ENCODE measurements at regions not wholly inside any gene's neighbourhood (a gene's known extent, or its start where the extent isn't known, plus 50 kb on each side); places are given as distances from the start of the nearest gene placed in this dataset.

DNA sequence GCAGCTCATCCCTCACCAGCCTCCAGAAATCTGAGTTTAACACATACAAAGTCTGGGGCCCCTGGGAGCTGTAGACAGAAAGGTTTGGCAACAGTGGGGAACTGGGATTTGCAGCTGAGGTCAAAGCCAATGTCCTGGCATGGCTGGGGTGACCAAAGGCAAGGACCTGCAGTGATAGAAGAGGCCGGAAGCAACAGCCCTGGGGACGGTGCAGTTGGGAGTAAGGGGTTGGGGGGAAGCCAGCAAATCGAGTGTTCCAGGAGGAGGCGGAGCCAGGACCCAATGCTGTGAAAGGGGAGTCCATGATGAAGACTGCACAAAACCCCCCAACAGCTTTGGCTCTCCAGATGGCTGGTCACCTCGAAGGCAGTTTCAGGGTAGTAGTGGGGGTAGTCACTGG, 74.1 kb upstream of the SPATA12 start:
- in situ Hi-C loops (cut with MboI; ENCODE audit: low sequenced_read_pairs): loop anchor here (10.0 to 25.0 kb wide), 2 partner anchors 124 to 282 kb away; no protein-coding TSS in a partner anchor

DNA sequence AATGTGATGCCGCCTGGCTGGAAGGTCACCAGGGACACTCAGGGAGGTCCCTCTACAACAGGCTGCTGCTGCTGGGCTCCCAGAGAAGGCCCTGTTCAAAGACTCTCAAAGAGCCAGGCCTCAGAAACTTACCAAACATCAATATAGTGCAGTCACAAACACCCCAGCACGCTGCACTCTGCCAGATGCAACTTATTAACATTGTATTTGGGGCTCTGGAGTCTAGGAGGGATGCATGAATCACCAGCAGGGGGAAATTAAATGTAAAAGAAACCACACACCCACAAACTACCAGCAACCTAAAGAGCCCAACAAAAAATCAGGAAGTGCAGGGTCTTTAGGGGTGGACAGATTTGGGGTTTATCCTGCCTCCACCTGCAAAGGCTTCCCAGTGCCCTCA, 74.6 kb upstream of the SPATA12 start:
- in situ Hi-C loops (cut with MboI; ENCODE audit: low sequenced_read_pairs): loop anchor here (10.0 to 25.0 kb wide), 2 partner anchors 124 to 281 kb away; no protein-coding TSS in a partner anchor

DNA sequence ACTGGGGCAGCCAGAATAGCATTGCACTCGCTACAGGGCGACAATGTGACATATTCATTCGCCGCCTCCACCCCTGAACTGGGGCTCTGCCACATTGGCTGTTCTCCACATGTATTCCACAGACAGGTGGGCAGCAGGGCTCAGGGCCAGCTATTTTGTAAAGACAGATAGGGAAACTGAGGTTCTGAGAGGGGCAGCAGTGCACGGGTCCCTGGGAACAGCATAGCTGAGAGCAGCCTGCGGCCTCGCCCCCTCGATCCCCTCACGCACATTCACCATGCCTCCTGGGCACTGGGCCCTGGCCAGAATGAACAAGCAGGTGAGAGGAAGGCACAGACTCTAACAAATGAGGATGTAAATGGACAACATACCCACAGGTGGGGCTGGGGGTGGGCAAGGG, 75.0 kb upstream of the SPATA12 start:
- in situ Hi-C loops (cut with MboI; ENCODE audit: low sequenced_read_pairs): loop anchor here (10.0 to 25.0 kb wide), 2 partner anchors 123 to 281 kb away; no protein-coding TSS in a partner anchor

DNA sequence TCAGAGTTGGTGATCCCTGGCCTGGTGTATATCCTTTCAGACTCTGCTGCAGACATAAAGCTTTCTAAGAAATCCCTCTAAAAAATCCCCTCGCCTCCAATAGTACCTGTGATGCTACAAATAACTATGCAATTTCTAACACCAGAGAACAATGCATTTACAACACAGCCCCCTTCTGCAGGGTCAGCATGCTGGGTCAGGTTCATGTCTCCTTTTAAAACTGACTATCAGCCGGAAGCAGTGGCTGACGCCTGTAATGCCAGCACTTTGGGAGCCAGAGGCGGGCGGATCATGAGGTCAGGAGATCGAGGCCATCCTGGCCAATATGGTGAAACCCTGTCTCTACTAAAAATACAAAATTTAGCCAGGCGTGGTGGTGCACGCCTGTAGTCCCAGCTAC, 77.0 kb upstream of the SPATA12 start:
- in situ Hi-C loops (cut with MboI; ENCODE audit: low sequenced_read_pairs): loop anchor here (10.0 to 25.0 kb wide), 2 partner anchors 121 to 279 kb away; no protein-coding TSS in a partner anchor

DNA sequence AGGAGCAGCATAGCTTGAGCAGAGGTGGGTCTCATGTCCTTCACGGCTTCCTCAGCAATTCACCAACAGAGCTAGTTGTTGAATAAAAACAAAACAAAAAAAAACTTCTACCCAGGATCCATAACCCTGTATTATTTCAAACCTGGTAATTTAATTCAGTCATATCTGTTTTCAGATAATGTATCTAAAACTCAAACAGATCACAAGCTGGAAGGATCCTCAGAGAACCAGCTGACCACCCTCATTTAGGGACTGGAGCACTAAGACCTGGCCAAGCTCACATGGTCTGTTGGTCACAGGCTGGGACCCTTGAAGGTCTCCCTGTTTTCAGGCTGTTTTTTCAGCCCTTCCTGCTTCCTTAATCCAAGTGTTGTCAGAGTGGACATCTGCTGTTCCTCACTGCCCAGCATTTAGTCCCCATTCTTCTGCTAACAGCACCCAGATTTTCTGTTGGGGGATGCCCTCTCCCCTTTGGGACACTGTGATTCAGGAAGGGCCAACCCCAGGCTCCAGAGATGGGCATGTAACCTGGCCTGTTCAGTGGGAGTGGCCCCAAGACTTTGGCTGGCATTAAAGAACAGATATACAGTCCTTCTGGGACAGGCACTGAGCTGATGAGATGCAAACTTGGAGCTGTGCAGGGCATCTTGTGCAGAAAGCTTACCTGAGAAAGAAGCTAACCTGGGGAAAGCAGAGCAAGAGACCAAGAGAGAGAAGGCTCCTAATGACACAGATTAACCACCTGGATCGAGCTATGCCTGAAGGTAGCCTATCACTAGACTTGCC, 78.8 kb upstream of the SPATA12 start:
- in situ Hi-C loops (cut with MboI; ENCODE audit: low sequenced_read_pairs): loop anchor here (10.0 to 25.0 kb wide), 2 partner anchors 119 to 277 kb away; no protein-coding TSS in a partner anchor

DNA sequence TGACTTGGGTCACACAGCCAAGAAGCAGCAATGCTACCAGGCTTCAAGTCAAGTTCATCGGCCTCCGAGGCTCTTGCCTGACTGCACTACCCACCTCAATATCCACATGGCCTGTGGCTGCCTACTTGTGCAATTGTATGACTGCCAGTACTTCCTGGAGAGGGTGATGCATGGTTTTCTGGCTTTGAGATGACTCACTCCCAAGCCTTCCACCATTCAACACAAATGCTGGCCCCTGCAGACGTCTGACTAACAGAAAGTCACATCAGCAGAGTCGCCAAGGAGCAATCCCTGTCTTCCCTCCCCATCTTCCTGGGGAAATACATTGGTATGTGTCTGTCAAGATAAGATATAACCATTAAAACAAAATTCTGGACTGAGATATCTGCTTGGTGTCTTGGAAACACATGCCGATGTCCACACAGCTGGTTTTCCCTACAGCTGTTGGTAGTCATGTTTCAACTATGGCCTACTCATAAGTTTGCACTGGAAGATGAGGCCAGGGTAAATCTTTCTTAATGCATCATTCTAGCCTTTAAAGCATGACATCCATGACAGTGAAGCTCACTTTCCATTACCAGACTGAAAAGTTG, 79.6 kb upstream of the SPATA12 start:
- in situ Hi-C loops (cut with MboI; ENCODE audit: low sequenced_read_pairs): loop anchor here (10.0 to 25.0 kb wide), 2 partner anchors 119 to 276 kb away; no protein-coding TSS in a partner anchor

DNA sequence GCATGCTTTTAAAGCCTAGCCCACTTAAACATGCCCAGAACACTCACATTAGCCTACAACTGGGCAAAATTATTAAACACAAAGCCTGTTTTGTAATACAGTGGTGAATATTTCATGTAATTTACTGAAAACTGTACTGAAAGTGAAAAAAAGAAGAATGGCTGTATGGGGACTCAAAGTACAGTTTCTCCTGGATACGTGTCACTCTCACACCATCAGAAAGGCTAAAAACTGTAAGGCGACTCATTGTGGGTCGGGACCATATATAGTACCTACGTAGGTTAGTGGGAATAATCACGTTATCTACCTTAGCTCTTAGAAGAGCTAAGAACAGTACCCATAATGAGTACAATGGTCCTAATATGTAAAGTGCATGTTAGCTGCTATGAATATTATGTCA, 80.2 kb upstream of the SPATA12 start:
- in situ Hi-C loops (cut with MboI; ENCODE audit: low sequenced_read_pairs): loop anchor here (10.0 to 25.0 kb wide), 2 partner anchors 118 to 275 kb away; no protein-coding TSS in a partner anchor

DNA sequence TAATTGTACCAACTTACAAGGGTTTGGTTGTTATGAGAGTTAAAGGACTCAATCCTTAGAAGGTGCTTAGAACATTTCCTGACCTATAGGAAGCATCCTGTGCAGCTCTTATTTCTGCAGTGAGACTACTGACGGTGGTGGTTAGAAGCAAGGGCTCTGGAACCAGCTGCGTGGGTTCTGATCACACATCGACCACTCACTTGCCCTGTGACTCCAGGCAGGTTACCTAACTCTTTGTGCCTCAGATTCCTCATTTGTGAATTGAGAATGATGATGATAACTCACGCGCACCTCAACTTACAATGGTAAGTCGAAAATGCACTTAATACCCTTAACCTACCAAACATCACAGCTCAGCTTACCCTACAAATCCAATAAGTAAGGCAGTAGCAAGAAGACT, 80.7 kb upstream of the SPATA12 start:
- in situ Hi-C loops (cut with MboI; ENCODE audit: low sequenced_read_pairs): loop anchor here (10.0 to 25.0 kb wide), 2 partner anchors 117 to 275 kb away; no protein-coding TSS in a partner anchor

DNA sequence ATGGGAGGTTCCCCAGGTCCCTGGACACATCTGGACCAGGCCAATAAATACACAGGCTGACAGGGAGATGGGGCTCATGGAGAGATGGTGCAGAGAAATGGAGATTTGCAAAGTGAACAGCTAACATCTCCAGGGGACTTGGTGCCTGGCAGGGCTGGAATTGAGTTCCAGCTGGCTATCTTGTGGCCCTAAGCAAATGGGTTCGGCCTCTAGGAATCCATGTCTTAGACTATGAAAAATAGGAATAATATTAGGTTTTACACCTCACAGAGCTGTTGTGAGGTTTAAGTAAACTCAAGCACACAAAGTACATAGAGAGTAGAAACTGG, 82.9 kb upstream of the SPATA12 start:
- in situ Hi-C loops (cut with MboI; ENCODE audit: low sequenced_read_pairs): loop anchor here (25.0 kb wide), 1 partner anchor 115 kb away; no protein-coding TSS in a partner anchor

DNA sequence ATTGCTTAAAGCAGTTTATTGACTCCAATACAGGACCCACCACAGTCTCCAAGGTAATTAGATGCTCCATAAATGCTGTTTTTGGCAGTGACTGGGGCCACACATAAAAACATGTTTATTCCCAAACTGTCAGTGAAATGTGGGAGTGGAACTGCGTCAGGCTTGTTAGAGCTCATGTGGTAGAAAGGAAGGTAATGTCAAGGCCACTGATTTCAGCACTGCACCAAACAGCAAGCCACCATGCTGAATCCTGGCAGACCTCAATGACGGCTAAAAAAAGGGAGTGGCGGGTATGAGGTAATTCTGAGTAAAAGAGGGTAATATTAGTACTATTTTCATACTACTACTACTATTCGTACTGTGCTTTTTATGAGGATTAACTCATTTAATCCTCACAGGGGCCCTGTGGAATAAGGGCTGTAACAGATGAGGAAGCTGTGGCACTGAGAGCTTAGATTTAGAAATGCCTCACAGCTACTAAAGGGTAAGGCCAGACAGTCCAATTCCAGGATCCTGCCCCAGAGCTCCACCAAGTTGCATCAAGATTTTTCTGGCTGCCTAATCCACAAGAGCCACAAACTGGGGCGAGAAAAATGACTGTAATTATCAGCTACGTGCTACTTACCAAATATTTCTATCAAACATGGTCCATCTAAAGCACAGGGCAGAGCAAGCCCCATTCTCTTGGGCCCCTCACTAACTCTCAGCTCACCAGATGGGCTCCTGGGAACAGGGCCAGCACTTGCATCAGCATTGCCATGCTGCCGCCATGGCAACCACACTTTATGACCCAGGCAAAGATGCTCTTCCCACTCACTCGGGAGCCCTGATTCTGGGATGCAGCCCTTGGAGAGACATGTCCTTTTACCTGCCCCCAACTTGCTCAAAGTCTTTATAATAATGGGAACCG, 83.6 kb upstream of the SPATA12 start:
- in situ Hi-C loops (cut with MboI; ENCODE audit: low sequenced_read_pairs): loop anchor here (25.0 kb wide), 1 partner anchor 115 kb away; no protein-coding TSS in a partner anchor

DNA sequence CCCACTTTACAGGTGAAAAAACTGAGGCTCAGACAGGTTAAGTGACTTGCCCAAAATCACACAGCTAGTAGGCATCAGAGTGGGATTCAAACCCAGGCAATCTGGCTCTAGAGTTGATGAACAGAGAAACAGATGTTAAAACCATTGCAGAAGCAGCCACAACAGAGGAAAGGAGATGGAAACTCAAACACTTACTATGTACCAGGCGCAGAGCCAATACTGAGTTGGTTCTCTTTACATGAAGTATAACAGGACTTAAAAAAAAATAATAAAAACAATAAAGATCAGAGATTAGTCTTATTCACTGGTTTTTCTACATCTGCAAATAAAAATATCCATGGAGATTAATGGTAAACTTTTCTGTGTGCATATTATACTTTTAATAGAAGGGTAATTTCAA, 84.9 kb upstream of the SPATA12 start:
- in situ Hi-C loops (cut with MboI; ENCODE audit: low sequenced_read_pairs): loop anchor here (25.0 kb wide), 1 partner anchor 113 kb away; no protein-coding TSS in a partner anchor

DNA sequence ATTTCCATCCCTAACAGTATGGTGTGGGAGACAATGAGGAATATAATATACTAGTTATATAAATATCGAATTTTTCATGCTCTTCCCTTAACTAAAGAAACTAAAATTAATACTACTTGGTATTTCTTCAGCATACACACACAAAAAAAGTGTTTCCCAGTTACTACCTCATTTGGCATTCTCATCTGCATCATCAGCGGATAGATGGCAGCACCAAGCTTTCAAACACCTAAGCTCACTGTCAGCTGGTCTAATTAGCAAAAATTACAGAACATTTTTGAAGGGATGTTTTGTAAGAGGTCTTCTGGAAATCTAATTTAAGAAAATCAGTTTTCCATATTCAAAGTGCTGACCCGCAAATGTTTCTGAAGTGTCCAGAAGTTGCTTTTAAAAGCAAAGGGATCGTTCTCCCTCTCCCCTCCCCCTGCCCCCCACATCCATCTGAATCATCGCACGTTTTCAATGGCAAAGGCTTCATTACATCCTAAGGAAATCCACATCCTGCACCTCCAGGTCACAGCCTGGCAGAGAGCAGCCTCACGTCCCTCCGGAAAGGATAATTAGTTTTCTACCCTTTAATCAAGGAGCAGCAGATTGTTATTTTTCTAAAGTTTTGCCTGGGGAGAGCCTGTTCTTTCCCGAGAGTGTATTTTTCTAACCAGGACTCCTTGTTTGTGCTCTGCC, 86.1 kb upstream of the SPATA12 start:
- in situ Hi-C loops (cut with MboI; ENCODE audit: low sequenced_read_pairs): no loop called here

DNA sequence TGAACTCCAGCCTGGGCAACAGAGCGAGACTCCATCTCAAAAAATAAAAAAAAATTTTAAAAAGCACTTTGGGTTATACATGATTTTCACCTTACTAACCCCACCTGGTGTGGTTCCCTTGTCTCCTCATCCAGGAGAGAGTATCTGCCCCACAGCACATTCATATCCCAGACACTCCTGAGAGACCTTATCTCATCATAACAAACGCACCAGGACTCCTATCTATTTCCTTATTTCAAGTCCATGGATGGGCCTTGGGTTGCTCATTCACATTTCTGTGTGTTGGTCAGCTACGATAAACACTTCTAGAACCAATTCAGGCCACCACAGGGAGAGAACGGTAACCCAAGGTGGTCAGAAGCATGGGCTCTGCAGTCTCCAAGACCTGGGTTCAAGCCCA, 88.6 kb upstream of the SPATA12 start:
- in situ Hi-C loops (cut with MboI; ENCODE audit: low sequenced_read_pairs): no loop called here

DNA sequence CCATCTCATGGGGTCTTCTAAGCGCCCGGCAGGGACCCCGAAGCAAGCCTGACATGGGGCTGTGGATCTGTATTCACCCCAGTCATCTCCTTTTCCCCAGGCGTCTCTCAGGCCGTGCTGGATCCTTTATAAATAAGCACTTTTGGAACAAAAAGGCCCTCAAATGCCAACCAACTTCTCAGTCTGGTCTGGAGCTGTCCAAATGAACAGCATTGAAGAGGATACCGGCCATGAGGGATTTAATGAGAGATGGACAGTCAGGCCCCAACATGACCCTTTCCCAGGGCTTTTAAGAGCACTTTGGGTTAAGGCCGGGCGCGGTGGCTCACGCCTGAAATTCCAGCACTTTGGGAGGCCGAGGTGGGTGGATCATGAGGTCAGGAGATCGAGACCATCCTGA, 89.2 kb upstream of the SPATA12 start:
- in situ Hi-C loops (cut with MboI; ENCODE audit: low sequenced_read_pairs): no loop called here

DNA sequence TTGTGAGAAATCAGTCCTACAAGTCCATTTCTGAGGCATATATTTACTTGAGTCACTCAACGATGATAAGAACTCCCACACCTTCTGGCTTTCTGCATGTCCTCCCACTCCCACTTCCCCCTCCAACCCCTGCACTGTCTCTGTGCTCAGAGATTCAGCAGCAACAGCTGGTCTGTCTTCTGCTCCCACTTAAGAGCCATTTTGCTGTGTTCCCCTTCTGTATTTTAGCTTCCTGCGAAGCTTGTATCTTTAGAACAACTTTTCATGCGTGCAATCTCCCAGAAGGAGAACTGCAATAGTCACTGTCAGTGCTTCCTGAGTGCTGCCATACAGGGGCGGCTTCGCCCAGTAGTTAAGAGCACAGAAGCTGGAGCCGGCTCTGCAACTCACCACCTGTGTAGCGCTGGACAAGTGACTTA, 90.0 kb upstream of the SPATA12 start:
- in situ Hi-C loops (cut with MboI; ENCODE audit: low sequenced_read_pairs): no loop called here

DNA sequence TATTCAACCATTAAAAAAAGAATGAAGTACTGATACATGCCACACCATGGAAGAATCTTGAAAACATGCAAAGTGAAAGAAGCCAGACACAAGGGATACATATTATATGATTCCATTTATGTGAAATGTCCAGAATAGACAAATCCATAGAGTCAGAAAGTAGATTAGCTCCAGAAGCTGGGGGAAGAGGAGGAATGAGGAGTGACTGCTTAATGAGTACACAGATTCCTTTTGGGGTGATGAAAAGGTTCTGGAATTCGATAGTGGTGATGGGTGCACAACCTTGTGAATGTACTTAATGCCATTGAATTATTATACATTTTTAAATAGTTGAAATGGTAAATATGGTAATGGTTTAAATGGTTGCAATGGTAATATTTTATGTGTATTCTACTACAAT, 90.6 kb upstream of the SPATA12 start:
- in situ Hi-C loops (cut with MboI; ENCODE audit: low sequenced_read_pairs): no loop called here

DNA sequence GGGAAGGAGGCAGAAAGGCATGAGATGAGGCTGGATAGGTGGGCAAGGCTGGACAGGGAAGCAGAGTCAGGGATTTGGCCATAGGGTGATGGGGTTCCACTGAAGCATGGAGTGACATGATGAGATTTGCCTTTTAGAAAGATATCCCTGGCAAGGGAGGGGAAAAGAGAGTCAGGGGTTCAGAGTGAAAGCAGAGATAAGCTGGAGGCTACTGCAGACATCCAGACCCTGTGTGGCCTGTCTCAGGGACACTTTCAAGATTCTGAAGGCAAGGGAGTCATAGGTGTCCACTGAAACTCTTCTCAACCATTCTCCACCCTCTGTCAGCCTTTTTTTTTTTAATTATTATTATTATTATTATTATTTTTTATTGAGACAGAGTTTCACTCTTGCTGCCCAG, 94.0 kb upstream of the SPATA12 start:
- in situ Hi-C loops (cut with MboI; ENCODE audit: low sequenced_read_pairs): no loop called here

DNA sequence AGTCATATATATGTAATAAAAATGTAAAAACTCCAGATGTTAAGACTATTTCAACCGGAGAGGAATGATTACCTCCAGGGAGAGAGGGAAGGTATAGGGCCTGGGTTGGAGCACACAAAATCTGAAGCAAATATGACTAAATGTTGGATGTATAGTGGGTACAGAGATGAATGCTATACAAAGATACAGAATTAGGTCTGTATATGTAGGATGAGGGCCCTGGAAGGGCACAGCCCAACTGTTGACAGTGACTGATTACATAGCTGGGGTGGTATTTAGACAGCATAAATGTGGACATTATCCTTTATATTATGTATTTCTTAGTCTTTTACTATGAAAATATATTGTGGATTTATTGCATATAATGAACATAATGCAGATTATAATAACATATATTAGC, 94.4 kb upstream of the SPATA12 start:
- in situ Hi-C loops (cut with MboI; ENCODE audit: low sequenced_read_pairs): no loop called here

DNA sequence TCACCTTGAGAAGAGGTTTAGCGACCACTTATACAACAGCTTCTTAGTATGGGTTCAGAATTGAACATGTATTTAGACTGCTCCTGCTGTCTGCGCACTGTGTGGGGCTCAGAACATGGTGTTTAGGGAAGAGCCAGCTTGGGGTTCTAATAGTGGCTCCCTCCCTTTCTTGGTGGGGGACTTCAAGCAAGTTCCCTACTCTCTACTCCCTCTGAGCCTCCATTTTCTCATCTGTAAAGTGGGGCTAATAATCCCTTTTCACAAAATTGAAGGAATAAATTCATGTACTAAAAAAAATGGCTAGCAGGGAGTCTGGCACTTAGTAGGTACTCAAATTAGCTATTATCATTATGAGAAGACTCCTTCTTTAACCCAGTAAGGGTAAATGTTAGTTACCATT, 97.5 kb upstream of the SPATA12 start:
- in situ Hi-C loops (cut with MboI; ENCODE audit: low sequenced_read_pairs): no loop called here

DNA sequence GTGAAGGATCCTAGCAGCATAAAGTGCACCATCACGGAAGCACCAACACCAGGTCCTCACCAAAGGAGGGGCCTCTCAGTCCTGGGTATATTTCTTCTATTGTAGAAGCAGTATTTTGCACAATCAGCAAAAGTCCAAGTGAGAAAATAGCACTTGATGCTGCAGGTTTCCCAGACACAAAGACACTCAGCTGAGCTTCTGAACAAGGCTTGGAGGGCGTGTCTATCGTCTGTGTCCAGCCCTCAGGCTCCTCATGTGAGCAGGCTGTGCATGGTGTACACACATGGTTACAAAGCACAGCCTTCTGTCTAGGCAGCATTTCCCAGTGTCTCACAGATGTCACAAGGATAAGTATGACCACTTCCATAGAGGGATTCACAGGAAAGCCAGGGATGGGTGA, 98.3 kb upstream of the SPATA12 start:
- in situ Hi-C loops (cut with MboI; ENCODE audit: low sequenced_read_pairs): no loop called here
